GM19467 (cell line): ENCODE measurements at regions not wholly inside any gene's neighbourhood (a gene's known extent, or its start where the extent isn't known, plus 50 kb on each side); places are given as distances from the start of the nearest gene placed in this dataset.

ENCODE experiments used
- ATAC-seq: cut with Tn5 transposase; IDR thresholded peaks from one replicate; pipeline ENCODE4 v1.9.1; 2021; ENCODE audit warnings: mild to moderate bottlenecking, moderate library complexity; ENCODE audit not compliant: unreplicated experiment

DNA sequence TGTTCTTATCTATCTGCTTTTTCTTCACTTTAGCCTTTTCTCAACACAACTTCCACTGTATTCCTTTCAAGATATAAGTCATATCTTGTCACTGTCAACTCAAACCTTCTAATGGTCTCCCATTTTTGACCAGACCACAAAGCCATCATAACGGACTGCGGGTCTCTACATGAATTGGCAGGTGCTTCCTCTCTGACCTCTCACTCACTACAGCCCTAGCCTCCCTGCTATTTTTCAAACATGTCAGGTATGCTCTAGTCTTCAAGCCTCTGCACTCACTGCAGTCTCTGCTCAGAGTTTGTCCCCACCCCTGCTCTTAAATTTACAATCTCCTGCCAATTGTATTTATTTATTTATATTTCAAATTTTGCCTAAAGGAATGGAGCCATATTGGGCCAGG is 858.1 kb downstream of the TRIB2 start:
- no peak for ATAC-seq

DNA sequence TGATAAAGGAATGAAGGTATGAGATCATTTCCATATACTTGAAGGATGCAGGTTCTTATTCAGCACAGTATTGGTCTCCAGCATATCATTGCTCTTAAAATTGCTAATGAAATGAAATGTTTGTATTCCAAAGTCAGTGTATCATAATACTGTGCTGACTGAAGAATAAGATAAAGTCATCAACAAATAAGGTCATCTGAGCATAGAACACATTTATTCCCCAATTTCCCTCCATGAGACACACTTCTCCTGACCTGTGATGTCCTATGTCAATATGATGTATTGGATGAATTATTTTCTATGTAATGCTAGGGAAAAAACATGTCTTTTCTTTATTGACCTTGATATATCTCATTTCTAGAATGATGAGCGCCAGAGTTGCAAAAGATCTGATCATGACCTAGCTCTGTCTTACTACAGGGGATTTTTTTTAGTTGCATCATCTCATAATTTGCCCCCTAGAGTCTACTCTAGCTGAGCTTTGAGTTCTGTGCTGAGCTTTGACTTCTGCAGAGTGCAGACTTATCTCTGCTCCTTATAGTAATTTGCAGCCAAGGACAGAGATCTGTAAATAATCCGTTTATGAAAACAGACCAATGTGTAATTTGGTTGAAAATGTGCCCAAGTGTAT is 859.8 kb downstream of the TRIB2 start:
- ATAC-seq, result no peak

DNA sequence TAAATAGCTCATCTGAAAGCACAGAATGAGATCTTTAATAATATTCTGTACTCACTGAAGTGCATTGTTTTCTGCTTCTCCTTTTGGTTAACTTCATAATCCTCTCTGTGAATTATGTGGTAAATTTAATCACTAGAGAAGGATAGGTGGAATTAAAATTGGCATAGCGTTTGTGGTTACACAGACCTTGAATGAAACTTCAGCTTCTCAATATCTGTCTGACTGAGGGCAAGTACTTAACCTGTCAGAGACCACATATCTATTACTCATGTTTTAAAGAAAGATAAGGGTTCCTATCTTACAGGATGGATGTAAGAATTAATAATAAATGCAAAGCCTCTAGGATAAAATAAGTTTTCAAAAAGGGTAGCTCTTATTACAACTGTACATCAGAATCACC is 861.8 kb downstream of the TRIB2 start:
- no peak for ATAC-seq

DNA sequence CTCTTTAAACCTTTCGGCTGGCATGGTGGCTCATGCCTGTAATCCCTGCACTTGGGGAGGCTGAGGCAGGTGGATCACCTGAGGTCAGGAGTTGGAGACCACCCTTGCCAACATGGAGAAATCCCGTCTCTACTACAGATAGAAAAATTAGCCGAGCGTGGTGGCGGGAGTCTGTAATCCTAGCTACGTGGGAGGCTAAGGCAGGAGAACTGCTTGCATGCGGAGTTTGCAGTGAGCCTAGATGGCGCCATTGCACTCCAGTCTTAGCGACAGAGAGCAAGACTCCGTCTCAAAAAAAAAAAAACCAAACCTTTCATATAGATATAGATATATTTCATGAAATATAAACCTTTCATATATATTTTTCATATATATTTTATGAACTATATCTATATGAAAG is 864.7 kb downstream of the TRIB2 start:
- no peak for ATAC-seq

DNA sequence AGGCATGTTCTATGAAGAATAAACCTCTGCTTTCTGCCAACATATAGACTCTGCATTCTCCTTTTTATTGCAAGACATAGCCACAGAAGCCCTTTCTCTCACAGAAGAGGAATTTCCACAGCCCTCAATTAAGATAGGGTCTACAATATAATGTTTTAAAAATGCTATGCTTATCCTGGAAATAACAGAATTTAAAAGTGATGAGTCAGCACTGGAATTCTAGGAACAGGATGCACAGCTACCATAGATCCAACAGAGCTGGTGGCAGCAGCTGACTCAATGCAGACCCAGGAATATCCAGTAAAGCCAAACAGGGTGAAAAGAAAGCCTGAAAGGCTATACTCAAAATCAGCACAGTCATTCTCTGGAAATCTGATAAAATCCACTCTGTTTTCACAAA is 866.9 kb downstream of the TRIB2 start:
- ATAC-seq, result no peak

DNA sequence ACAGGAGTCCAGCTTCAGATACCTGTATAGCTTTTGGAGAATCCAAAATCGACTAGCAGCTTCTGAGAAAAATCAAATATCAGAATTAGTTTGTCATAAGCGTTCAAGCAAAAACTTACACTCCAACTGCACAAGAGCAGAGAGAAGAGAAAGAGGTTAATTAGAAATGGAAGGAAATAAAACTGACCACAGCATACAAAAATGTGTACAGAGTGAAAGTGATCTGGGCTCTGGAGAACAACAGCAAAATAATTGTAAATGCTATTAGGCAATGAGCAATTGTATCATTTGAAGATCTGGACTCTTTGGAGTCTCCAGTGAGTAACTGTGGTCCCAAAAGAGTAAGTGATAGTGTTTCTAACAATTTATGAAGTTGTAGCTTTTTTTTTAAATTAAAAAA is 867.3 kb downstream of the TRIB2 start:
- no peak for ATAC-seq

DNA sequence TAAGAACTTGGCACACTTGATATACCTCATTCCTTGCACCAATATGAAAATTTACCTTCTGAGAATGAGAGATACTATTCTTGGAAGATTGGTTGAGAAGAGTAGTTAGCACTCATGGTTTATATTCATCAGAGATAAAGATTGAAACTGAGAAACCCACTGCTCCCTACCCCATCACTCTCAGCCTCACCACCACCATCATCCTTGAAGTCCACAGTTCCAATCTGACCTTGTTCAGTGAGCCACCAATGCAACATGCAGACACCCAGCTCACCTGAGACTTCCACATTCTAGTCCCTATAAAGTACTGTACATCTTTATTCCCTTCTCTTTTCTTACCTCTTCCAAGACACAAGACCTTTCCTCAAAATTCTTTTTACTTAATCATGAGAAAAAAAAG is 869.0 kb downstream of the TRIB2 start:
- ATAC-seq, result no peak

DNA sequence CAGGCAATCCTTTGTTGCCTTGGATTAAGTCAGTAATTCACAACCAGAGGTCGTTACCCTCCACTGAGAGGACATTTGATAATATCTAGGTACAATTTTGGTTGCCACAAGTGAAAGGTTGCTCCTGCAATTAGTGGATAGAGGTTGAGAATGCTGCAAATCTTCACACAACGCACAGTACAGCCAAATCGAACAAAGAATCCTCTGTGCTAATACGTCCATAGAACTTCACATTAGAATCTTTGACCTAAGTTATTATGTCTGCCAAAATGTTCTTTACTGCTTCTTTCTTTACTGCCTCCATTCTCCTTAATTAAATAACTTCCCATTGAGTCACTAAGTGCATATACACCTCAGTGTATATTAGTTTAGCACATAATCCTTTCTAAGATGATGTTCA is 879.5 kb downstream of the TRIB2 start:
- no peak for ATAC-seq

DNA sequence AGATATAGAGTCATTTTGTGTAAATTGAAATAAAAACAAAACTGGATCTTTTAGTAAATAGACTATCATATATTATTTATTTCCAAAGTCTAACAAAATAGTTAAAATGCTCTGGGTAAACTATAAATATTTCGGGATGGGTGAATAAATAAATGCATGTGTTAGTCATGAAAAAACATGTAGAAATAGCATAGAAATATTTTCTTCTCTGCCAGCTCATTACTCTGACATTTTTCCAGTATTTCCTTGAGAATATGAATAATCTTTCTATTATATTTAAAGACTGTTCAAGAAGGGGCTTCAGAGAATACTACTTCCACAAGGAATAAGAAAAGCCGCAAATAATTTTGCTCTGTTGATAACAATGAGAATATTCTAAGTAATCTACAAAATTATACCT is 880.4 kb downstream of the TRIB2 start:
- no peak for ATAC-seq

DNA sequence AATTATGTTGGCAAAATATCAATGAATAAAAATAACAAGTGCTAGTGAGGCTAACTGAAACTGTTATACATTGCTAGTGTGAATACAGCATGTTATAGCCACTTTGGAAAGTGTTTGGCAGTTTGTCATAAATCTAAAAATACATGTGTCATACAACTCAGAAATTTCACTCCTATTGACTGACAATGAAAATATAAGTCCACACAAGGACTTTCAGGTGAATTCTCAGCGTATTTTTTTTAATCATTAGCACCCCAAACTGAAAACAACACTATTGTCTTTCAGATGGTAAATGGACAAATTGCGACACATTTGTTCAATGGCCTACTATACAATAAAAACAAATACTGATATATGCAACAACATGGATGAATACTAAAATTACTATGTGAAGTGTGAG is 884.8 kb downstream of the TRIB2 start:
- ATAC-seq, result no peak

DNA sequence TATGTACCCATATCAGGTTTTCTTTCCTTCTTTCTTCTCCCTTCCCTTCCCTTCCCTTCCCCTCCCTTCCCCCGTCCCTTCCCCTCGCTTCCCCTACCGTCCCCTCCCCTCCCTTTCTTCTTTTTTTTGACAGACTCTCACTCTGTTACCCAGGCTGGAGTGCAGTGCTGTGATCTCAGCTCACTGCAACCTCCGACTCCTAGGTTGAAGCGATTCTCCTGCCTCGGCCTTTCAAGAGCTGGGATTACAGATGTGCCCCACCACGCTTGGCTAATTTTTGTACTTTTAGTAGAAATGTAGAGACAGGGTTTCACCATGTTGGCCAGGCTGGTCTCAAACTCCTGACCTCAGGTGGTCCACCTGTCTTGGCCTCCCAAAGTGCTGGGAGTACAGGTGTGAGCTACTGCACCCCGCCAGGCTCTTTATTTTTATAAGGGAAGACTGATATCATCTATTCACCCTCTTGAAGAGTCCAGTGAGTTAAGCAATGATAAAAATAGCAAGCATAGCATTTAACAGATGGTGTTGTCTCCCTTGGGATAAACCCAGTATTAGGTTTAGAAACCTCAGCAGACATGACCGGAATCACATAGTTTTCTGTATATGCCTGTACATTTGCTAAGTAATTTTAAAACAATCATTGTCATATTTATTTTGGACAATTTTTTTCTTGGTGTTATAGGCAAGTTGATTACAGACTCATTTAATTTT is 888.4 kb downstream of the TRIB2 start:
- ATAC-seq, result no peak

DNA sequence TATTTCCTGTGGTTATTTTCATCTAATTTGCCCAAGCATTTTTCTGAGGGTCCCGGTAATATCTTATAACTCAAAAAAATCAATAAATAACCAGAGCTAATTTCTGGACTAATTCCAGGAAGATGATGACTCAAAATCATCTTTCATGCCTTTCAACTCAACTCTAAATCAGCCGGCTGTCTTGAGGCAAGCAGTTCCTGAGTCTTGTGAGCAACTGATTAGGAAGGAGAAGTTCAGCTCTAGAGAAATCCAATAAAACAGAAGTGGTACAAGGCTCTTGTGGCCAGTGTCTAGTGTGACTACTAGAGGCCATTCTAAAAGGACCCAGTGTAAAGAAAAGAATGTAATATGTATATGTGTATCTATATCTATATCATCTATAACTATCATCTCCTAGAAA is 890.4 kb downstream of the TRIB2 start:
- ATAC-seq, result peak; percentile 64

DNA sequence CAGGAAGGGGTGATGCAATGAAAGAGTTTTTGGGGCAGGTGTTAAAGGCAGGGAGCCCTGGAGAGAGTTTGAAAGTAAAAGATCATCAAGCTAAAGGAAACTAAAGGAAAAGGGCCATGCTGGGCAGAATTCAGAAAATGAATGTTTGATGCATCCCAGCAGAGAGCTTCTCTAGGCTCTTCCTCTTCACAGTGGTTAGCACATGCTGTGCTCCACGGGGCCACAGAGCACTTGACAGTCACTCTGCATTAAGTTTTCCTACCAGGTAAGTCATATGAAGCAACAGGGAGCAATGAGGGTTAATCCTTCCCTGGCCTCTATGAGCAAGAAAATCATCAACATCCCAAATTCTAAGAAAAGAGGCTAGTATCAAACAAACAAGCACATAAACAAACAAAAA is 895.2 kb downstream of the TRIB2 start:
- ATAC-seq, result no peak

DNA sequence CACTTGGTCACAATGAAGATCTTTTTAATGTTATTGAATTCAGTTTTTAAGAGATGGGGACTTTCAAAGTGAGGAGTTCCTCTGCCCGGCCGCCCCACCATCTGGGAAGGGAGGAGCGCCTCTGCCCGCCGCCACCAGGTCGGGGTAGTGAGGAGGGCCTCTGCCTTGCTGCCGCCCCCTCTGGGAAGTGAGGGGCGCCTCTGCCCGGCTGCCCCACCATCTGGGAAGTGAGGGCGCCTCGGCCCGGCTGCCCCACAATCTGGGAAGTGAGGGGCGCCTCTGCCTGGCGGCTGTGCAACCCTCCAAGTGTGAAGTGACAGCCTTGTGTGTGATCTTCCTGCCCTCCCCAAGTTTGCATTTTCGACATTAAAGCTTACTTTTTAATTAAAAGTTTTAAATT is 899.3 kb downstream of the TRIB2 start:
- no peak for ATAC-seq

DNA sequence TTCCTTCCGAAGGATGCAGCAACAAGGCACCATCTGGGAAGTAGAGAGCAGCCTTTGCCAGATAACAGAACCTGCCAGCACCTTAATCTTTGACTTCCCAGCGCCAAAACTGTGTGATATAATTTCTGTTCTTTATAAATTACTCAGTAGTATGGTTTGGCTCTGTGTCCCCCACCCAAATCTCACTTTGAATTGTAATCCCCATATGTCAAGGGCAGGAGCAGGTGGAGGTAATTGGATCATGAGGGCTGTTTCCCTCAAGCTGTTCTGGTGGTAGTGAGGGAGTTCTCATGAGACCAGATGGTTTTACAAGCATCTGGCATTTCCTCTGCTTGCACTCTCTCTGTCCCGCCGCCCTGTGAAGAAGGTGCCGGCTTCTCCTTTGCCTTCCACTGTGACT is 899.9 kb downstream of the TRIB2 start:
- no peak for ATAC-seq

DNA sequence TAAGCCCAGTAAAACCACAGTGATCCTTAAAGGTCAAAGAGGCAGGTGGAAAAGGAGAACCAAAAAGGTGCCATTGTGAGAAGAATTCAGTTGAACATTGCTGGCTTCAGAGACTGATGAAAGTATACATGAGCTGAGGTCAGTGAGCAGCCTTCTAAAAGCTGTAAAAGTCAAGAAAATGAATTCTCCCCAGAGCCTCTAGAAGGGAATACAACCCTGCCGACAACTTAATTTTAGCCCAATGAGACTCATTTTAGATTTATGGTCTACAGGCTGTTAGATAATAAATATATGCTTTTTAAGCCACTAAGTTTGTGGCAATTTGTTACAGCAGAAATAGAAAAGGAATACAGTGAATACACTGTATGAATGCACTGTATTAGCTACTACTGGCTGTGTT is 911.4 kb downstream of the TRIB2 start:
- no peak for ATAC-seq

DNA sequence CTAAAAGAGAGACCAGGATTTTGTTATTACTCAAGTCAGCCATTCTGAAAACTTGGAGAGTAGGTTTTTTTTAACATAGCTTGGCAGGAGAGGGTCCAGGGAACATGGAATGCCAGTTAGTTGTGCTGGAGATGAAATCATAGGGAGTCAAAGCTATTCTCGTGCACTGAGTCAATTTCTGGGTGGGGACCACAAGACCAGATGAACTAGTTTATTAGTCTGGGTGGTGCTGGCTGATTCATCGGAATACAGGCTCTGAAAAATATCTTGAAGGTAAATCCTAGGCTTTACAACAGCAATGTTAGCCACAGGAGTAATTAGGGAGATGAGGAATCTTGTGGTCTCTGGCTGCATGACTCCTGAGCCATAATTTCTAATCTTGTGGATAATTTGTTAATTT is 921.4 kb downstream of the TRIB2 start:
- ATAC-seq, result no peak

DNA sequence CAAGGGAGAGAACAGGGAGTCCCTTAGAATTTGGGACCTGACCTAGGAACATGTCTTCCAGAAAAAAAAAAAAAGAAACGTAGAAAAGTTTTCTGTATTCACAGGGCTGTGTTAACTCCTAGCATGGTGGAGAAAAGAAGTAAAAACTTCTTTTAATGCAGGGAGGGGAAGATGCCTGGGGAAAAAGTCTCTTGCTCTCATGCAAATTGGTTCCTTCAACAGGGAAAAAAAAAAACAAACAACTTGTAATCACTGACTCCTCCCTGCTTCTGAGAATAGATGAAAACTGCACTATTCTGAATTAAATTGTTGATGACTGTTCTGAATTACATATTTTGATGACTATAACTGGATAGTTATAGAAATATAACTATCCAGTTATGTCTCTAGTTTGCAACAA is 933.2 kb downstream of the TRIB2 start:
- no peak for ATAC-seq

DNA sequence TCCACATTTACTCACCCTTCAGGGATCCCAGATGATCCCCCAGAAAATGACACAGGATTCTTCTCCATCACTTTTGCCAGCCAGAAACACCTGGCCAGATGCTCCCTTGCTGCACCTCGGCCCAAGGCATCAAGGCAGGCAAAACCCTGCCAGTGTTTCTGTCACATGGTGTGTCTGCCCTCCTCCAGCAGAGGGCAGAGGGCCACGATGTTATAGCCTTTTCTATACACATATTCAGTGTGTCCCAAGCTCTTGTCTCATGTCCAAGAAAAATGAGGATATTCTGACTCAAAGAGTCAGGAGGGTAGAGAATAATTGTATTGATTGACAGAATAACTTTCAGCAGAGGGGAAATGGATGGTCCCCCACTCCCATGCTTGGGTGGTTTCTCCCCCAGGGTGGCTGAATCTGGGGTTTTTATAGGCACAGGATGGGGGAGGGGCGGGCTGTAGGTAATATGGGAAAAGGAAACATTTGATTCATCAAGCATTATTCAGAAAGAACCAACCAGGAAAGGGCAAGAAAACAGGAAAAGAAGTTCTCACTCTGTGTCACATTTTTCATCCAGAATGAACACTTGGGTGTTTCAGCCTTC is 933.9 kb downstream of the TRIB2 start:
- no peak for ATAC-seq

DNA sequence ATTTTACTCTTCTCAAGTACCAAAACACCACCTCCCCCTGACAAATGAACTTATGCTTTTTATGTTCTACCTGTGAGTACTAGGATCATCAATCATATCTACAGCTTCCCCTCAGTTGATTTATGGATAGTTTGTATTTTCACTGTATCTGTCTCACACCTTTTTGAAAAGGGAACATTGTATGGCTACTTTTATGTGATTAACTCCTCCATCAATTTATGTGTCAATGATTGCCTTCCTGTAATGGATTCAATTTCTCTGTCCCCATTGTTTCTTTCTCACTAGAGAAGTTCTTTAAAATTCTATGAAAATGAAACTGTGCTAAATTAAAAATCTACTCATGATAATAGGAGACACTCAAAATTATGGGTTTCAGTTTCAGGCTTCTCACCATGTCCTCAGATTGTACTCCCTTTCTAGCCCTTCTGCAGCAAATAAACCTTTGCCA is 935.0 kb downstream of the TRIB2 start:
- peak; percentile 74 for ATAC-seq

DNA sequence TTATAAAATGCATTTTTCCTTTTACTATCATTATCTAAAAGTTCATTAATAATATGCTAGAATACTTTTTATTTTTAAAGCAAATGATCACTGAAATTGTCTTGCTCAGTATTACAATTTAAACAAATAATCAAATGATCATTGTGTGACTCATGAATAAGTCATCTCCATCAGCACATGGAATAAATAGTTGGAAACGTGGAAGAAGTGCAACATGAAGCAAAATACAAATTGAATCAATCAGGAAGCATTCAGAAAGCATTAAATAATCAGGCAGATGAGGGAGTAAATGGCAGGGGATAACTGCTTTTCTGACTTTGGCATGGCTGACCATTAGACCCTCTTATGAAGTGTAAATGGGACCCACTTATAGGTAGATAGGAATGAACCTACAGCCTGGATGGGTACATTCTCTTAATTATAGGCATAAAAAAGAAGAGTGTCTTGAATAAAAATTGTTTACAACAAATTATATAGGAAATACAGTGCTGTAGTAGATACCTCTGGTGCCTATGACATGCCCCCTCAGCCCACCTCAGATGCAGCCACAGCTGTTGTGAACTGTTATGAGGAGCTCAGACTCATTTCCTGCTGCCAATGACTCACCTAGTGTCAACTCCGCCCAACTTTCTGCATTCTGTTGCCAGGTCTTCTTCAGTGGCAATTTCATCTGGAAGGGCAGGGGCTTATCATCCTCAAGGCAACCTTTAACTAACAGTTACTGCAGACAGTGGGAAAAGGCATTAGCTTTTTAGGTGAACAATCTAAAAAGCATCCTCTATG is 936.0 kb downstream of the TRIB2 start:
- ATAC-seq, result no peak

DNA sequence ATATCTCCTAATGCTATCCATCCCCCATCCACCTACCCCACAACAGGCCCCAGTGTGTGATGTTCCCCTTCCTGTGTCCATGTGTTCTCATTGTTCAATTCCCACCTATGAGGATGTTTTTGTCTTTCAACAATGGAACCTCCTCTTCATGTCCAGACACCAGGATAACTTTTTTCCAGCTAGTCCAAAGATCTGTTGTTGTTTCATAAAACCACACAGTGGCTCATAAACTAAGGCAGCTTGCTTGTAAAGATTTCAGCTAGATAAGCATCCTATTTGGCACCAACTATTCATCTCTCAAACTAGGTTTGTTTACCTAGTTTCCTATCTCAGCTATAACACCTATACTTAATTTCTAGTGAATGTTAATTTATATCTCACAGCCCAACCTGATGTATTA is 937.7 kb downstream of the TRIB2 start:
- no peak for ATAC-seq
